GM21360 (cell line): ENCODE measurements at regions not wholly inside any gene's neighbourhood (a gene's known extent, or its start where the extent isn't known, plus 50 kb on each side); places are given as distances from the start of the nearest gene placed in this dataset.
A peak's percentile ranks its signal among the peaks of the same experiment; 100 is the strongest.

Experiments used
- ATAC-seq: cut with Tn5 transposase; IDR thresholded peaks from one replicate; pipeline ENCODE4 v1.9.1; 2021; ENCODE audit warnings: mild to moderate bottlenecking, moderate library complexity; ENCODE audit not compliant: unreplicated experiment

DNA sequence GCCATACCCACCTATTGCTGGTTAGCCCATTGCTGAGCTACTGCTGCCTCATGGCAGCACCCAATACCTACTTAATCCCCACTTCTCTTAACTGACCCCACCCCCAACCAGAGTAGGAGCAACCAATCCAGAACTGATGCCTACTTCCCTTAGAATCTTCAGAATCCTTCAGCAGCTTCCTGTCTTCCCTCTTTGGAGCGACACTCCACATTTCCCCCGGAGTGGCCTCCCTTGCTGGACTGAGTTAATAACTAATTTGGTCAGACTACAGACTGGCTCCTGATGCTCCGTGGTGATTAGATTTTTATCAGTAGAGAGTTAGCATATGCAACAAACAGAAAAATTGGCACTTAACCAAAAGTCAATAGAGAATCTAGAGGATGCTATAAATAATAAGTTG, 51.2 kb upstream of the UBR2 start:
- ATAC-seq: no peak

DNA sequence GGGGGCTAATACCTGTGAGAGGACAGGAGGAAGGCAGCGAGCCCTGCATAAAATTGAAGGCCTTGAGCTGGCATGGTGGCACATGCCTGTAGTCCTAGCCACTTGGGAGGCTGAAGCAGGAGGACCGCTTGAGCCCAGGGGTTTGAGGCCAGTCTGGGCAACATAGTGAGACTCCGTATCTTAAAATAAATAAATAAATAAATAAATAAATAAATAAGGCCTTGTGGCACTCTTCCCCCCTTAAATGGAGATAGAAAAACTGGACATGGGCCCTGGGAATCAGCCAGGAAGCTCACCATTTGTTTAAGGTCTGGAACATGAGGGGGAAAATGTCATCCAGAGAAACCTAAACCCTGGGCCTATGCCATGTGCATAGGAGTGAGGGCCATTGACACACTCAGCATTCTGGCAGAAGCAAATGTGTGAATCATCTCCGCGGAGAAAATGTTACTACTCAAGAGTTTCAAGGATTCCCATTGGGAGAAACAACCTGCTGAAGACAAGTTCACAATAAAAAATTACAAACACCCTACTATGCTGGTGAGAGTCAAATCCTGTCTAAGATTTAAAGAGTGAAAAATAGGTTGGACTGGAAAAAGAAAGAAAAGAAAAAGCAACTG, 51.9 kb upstream of the UBR2 start:
- ATAC-seq: no peak

DNA sequence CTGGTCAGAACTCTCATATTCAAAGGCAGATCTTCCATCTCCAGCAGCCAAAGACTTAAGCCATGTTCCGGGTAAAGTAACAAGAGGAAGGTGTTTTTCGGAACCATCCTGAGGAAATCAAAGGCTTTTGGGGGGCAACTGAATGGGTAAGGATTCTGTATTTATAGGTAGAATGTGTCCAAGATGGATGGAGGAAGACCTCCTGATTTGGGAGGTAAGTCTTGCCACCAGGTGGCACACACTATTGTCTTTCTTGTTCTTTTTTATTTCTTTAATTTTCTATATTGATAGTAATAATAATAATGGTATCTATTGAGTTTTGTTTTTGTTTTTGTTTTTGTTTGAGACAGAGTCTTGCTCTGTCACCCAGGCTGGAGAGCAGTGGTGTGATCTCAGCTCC, 53.0 kb upstream of the UBR2 start:
- ATAC-seq: no peak

DNA sequence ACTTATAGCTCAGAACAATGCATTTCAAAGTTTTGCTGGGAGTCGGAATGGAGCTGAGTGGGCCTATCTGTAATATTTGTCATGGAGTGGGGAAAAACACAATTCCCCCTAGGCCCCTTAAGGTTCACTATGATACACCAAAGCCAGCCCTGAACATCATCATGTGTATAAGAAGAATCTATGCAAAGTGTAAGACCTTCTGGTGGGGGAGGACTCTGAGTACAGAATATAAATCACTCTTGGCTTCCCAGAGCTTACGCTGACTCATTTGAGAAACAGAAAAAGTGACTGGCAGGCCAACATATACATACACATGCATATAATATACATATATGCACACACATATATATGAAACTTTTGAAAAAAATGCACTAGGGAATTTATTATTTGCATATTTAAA, 54.1 kb upstream of the UBR2 start:
- ATAC-seq: no peak

DNA sequence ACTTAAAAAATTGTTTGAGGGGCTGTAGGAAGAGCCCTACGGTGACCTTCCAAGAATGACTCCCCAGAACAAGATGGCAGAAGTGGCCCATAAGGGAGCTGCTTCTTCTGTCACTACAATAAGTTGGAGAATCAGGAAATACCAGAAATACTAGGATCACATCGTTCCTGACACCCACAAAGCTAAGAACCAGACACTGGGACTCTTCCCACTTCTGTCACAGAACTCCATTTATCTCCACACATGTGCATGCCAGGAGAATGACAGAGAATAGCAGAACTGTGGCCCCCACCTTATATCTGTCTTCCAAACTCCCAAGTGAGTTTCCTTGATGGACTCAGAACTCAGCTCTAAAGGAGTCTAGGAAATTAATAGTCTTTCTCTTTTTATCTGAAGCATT, 54.6 kb upstream of the UBR2 start:
- no peak for ATAC-seq

DNA sequence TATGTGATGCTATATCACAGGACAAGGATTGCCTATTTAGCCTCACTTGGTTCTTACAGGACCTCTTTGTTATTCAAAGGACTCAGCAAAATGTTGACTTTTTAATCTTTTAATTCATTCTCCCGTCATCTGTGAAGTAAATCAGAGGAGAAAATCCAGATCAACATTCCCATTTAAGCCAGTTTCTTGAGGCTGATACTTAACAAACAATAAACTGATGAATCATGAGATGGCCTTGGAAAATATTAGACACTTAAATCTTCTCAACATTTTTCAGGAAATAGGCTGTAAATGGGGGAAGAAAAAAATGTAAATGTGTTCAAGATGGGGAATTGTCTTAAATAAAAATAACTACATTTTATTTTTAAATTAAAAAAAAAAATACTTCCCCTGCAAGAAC, 55.9 kb upstream of the UBR2 start:
- no peak for ATAC-seq

DNA sequence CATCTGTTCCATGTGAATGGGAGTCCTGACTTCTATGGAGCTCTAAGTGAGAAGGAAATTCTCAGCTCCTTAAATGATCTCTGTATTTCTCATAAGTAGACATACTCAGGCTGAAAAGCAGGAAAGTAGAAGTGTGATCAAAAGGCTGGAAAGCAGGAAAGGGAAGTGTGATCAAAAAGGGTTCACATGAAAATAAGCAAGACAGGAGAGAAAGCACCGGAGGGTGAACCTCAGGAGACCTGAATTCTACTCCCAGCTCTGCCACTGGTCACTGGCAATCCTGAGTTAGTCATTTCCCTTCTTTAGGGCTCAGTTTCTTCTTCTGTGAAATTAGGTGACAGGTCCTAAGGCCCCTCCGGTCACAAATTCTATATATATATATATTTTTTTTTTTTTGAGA, 55.5 kb upstream of the TRERF1 start:
- peak; percentile 48 for ATAC-seq

DNA sequence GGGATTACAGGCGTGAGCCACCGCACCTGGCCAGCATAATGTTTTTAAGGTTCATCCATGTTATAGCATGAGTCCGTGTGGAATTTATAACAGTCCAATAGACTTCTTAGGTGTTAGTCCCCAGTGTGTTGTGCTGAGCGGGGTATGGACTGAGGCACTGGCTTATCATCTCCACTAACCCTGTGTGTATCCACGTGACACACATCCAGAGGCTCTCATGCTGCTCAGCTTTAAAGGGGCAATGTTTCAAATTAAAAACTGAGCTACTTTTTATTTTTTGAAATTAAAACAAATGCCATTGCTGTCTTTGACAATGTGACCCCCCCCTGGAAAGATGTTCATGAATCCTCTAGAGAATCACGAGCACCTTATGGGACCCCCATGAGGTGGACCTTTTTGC, 54.3 kb upstream of the TRERF1 start:
- ATAC-seq: no peak

DNA sequence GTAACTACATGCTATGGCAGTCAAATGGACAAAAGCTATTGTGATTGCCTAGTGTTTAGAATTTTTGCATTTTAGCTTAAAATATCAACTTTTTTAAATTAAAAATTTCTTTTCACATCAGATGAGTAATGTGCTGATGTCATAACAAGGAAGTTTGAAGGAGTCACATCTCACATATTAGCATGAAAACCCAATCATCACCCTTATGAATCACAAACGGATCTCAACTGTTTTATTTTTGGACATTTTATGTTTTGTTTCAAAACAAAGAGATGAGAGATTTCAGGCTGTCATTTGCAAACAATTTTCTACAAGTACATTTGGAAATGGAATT, 53.6 kb upstream of the TRERF1 start:
- ATAC-seq: no peak

DNA sequence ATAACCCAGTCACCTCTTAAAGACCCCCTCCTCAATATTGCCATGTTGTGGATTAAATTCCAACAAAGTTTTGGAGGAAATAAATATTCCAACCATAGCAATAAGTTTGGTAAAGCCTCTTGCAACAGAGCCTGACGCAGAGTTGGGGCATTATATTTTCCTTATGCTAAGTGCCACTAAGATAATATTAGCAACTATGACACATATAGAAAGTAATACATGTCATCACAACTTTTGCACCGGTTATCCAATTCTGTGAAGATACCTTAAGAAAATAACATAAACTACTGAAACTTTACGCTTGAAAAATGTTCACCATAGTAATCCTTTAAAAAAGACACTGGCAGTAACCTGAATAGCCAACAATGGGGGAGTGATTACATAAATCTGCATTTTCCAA, 52.2 kb upstream of the TRERF1 start:
- no peak for ATAC-seq

DNA sequence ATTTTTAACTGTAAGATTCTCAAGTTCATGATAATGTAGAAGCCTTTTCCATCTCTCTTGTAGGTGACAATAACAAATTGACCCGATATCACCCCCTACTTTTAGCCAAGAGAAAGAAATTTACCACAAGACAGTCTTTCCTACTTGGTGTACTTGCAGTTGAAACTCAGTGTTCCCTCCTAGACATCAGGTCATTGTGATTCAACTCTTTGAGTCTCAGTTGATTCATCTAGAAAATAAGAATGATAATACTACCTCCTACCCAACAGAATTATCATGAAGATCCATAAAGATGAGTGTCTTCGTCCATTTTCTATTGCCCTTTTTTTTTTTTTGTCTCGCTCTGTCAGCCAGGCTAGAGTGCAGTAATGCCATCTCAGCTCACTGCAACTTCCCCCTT, 51.3 kb upstream of the TRERF1 start:
- no peak for ATAC-seq

DNA sequence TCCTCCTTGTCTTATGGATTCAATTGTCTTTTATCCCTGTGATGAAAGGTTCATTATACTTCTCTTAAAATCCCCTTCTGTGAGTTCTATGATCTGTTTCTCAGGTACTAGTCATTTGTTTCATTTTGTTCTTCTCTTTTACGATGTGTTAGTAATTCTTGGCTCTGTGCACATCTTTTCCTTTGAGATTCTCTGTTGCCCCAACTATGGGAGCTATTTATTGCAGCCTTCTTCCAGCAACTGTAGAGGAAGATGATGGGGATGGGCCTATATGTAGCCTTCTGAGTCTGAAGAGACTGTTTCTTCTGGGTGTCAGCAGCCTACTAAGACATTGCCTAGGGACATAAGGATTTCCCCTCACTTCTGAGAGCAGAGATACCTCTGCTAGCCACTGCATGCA, 50.4 kb upstream of the TRERF1 start:
- ATAC-seq: no peak
